BE2C (cell line): ENCODE measurements at regions not wholly inside any gene's neighbourhood (a gene's known extent, or its start where the extent isn't known, plus 50 kb on each side); places are given as distances from the start of the nearest gene placed in this dataset.

Source experiments
- DNase-seq: peaks from one replicate; pipeline ENCODE4 v3.0.0-alpha.2; 2020
- H3K27me3 ChIP-seq: fragments of 250-450 bp; sonication (Bioruptor Pico); 2 replicates; pipeline ENCODE4 v1.5.1; 2020; ENCODE audit warnings: mild to moderate bottlenecking
- H3K36me3 ChIP-seq: fragments of 250-450 bp; sonication (Bioruptor Pico); 2 replicates; pipeline ENCODE4 v1.5.1; 2020; ENCODE audit warnings: mild to moderate bottlenecking
- H3K4me1 ChIP-seq: fragments of 250-450 bp; sonication (Bioruptor Pico); 2 replicates; pipeline ENCODE4 v1.5.1; 2020
- H3K4me3 ChIP-seq: 2 replicates; pipeline ENCODE4 v1.5.1; 2011; ENCODE audit warnings: low read depth, low read length
- H3K9me3 ChIP-seq: fragments of 250-450 bp; sonication (Bioruptor Pico); 2 replicates; pipeline ENCODE4 v1.5.1; 2020
- CTCF ChIP-seq: IDR thresholded peaks from 2 replicates; pipeline ENCODE4 v1.5.1; 2012; ENCODE audit warnings: mild to moderate bottlenecking, low read depth, low read length

- Histone ChIP-seq H3K9me3 (no peaks in the 10 kb centered on the region), H3K4me1 (0 out of 2 replicates have a peak, but pooled peaks cover 4% of the 10 kb centered on the region), H3K36me3 (no peaks in the 10 kb centered on the region), H3K4me3 (no peak overlapping the region), H3K27me3 (no peaks in the 10 kb centered on the region)
- DNase-seq: no peak
- no peak for TF ChIP-seq CTCF
These were observed 292.6 kb upstream of the TCF4 start for GRCh38 chr18:55880617-55881016.

DNA sequence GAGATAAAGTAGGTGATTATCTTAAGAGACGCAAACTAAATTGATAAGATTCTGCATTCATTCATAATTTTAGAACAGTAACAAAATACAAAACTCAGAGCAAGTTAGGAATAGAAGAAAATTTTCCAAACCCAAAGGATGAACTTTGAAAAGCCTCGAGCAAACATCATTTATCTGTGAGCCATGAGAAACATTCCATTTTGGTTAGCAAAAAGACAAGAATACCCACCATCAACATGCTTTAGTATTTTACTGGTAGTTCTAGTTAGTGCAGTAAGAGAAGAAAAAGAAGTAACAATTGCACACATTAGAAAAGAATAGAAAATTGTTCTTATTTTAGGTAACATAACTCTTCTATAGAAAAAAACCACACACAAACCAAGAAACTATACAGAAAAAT, 291.3 kb upstream of the TCF4 start:
- TF ChIP-seq CTCF: no peak
- DNase-seq: no peak
- H3K4me3 ChIP-seq: no peak overlapping the region
- peaks cover 7% of the 10 kb centered on the region; the same call in 1 of the 2 replicates for H3K4me1 ChIP-seq
- no peaks in the 10 kb centered on the region for H3K9me3 ChIP-seq
- no peaks in the 10 kb centered on the region for H3K27me3 ChIP-seq
- no peaks in the 10 kb centered on the region for H3K36me3 ChIP-seq

DNA sequence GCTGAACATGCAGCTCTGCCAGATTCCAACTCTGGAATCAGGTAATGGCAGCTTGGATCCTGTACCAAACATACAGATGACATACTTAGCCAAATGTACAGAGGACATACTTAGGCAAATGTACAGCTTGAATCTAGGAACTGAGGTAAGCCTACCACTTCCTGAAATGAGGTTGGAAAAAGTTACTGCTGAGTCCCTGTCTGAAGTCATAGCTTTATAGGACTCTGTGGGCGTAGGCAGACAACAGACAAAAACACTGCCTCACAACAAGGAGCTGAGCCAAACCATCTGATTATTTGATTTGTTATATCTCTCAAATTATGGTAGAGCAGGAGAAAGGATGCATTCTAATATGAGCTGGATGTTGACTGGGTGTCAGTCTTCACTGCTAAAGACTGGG, 290.2 kb upstream of the TCF4 start:
- Histone ChIP-seq H3K36me3 (no peaks in the 10 kb centered on the region), H3K4me1 (peaks cover 7% of the 10 kb centered on the region; the same call in 1 of the 2 replicates), H3K9me3 (no peaks in the 10 kb centered on the region), H3K4me3 (no peak overlapping the region), H3K27me3 (no peaks in the 10 kb centered on the region)
- no peak for DNase-seq
- no peak for TF ChIP-seq CTCF

DNA sequence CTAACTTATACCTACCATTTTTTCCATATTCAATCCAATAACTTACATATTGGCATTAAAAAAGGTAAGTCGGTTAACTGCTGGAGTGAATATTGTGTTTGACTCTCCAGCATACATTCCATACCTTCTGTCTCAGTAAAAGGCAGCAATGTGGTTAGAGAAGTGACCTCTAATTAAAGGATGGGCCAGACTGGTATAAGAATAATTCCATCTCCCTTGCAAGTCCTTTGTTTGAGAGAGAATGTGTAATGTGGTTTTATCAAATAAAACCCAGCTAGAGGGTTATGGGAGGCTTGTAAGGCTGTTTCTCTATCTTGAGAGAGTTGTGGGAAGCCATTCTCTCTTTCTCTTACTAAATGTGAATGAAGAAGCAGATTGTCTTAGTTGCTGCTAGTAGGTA, 289.3 kb upstream of the TCF4 start:
- peaks cover 7% of the 10 kb centered on the region; the same call in 1 of the 2 replicates for H3K4me1 ChIP-seq
- no peak overlapping the region for H3K4me3 ChIP-seq
- no peak for DNase-seq
- no peaks in the 10 kb centered on the region for H3K36me3 ChIP-seq
- no peak for TF ChIP-seq CTCF
- no peaks in the 10 kb centered on the region for H3K27me3 ChIP-seq
- H3K9me3 ChIP-seq: no peaks in the 10 kb centered on the region

DNA sequence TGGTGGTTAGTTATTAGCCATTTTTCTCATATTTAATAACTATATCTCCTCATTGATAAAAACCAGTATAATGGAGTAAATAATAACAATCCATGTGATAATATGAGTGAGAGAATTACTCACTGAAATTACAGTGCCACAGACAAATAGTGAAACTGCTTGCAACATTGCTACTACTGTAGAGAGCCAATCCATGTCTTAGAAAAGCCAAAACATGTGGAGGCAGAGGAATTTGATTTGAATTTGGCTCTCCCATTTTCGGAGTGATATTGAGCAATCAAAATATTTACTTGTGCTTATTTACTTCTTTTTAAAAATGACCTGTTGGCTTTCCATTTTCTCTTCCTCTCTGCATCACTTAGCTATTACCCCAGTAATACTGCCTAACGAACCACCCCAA, 288.3 kb upstream of the TCF4 start:
- no peaks in the 10 kb centered on the region for H3K9me3 ChIP-seq
- no peaks in the 10 kb centered on the region for H3K27me3 ChIP-seq
- no peak for DNase-seq
- no peak overlapping the region for H3K4me3 ChIP-seq
- no peak for TF ChIP-seq CTCF
- peaks cover 7% of the 10 kb centered on the region; the same call in 1 of the 2 replicates for H3K4me1 ChIP-seq
- no peaks in the 10 kb centered on the region for H3K36me3 ChIP-seq

DNA sequence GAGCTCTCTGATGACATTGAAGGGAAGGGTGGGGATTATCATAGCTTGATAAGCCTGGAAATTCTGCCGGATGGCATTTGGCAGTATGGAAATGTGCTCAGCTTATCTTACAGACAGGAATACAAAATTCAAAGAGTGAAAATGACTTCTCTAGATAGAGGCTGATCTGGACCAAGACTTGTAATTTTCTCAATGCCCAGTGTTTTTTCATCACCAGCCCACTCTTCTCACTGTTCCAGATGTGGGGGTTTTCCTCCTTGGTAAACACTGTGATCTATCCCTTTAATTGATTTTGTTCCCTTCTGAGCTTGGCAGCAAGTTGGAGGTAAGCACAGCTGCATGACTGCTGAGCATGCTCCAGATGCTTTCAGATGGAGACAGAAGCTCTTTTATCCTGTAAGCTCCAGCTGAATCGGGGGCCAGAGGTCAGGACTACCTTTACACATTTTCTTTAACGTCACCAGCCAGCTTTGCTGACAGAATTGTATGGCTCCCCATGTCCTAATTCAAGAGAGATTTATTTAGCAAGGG, 287.4 kb upstream of the TCF4 start:
- peak overlapping the region; percentile 16; the same call in 1 of the 2 replicates for H3K4me3 ChIP-seq
- H3K4me1 ChIP-seq: peaks cover 7% of the 10 kb centered on the region; the same call in 1 of the 2 replicates
- DNase-seq: peak; percentile 10
- TF ChIP-seq CTCF: no peak
- H3K36me3 ChIP-seq: no peaks in the 10 kb centered on the region
- no peaks in the 10 kb centered on the region for H3K27me3 ChIP-seq
- no peaks in the 10 kb centered on the region for H3K9me3 ChIP-seq
